Hepatocyte (in vitro differentiated cells): ENCODE measurements at regions not wholly inside any gene's neighbourhood (a gene's known extent, or its start where the extent isn't known, plus 50 kb on each side); places are given as distances from the start of the nearest gene placed in this dataset.

Experiments used
- DNase-seq: peaks from one replicate; pipeline ENCODE4 v3.0.0-alpha.2; 2016; ENCODE audit warnings: low spot score
- H2AFZ ChIP-seq: fragments of 200-600 bp; sonication (generic); 2 replicates; pipeline ENCODE4 v1.6.0; 2016; ENCODE audit warnings: antibody characterized with exemption, mild to moderate bottlenecking
- H3K27ac ChIP-seq: fragments of 200-600 bp; sonication (generic); 2 replicates; pipeline ENCODE4 v1.5.1; 2016; ENCODE audit warnings: mild to moderate bottlenecking
- H3K27me3 ChIP-seq: fragments of 200-600 bp; sonication (generic); 2 replicates; pipeline ENCODE4 v1.6.1; 2016
- H3K36me3 ChIP-seq: fragments of 200-600 bp; sonication (generic); replicated peaks from 2 replicates; pipeline ENCODE4 v1.5.1; 2016; ENCODE audit warnings: low read depth; ENCODE audit not compliant: insufficient read depth
- H3K4me1 ChIP-seq: fragments of 200-600 bp; sonication (generic); 2 replicates; pipeline ENCODE4 v1.5.1; 2016; ENCODE audit warnings: mild to moderate bottlenecking, moderate library complexity; ENCODE audit not compliant: insufficient read depth
- H3K4me2 ChIP-seq: fragments of 200-600 bp; sonication (generic); 2 replicates; pipeline ENCODE4 v1.6.0; 2016
- H3K4me3 ChIP-seq: fragments of 200-600 bp; sonication (generic); 2 replicates; pipeline ENCODE4 v1.5.1; 2016; ENCODE audit warnings: mild to moderate bottlenecking
- H3K79me2 ChIP-seq: fragments of 200-600 bp; sonication (generic); 2 replicates; pipeline ENCODE4 v1.6.0; 2017; ENCODE audit warnings: mild to moderate bottlenecking
- H3K9me2 ChIP-seq: fragments of 200-600 bp; sonication (generic); replicated peaks from 2 replicates; pipeline ENCODE4 v1.6.0; 2017; ENCODE audit warnings: mild to moderate bottlenecking; ENCODE audit not compliant: insufficient read depth
- H3K9me3 ChIP-seq: fragments of 200-600 bp; sonication (generic); 2 replicates; pipeline ENCODE4 v1.5.1; 2016; ENCODE audit warnings: low read depth, mild to moderate bottlenecking
- H4K20me1 ChIP-seq: fragments of 200-600 bp; sonication (generic); 2 replicates; pipeline ENCODE4 v1.6.0; 2016; ENCODE audit warnings: mild to moderate bottlenecking; ENCODE audit not compliant: insufficient read depth, poor library complexity, severe bottlenecking
- EZH2 ChIP-seq: fragments of 200-600 bp; sonication (generic); IDR thresholded peaks from 2 replicates; pipeline ENCODE4 v1.6.1; 2016; ENCODE audit warnings: antibody characterized with exemption, mild to moderate bottlenecking, borderline replicate concordance
- EZH2phosphoT487 ChIP-seq: fragments of 200-600 bp; sonication (generic); IDR thresholded peaks from one replicate; pipeline ENCODE4 v1.6.1; 2018; ENCODE audit warnings: antibody characterized with exemption, mild to moderate bottlenecking, low read depth, moderate library complexity; ENCODE audit not compliant: unreplicated experiment, severe bottlenecking
- WGBS: methylation state at CpG from one replicate; pipeline ENCODE4 v1.1.6; 2016; ENCODE audit warnings: low lambda C conversion rate; ENCODE audit errors: missing lambda C conversion rate; 5-methylcytosine and 5-hydroxymethylcytosine counted together
- TF ChIP-seq, protein P1 (sequence below): fragments of 200-600 bp; sonication (generic); IDR thresholded peaks from 2 replicates; pipeline ENCODE4 v1.5.1; 2016; ENCODE audit warnings: antibody characterized with exemption, mild to moderate bottlenecking; ENCODE audit not compliant: poor library complexity

DNA sequence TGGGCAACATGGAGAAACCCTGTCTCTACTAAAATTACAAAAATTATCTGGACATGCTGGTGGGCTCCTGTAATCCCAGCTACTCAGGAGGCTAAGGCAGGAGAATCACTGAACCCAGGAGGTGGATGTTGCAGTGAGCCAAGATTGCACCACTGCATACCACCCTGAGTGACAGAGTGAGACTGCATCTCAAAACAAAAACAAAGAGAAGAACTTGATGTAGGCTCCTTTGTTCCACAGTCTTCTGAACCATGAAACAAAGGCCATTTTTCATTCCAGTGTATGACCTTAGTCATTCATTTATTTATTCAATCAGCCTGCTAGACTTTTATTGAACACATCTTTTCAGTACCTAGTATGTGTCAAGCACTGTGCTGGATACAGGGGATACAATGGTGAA is 369.6 kb downstream of the FAT3 start:
- H3K79me2 ChIP-seq, result no peaks in the 10 kb centered on the region

DNA sequence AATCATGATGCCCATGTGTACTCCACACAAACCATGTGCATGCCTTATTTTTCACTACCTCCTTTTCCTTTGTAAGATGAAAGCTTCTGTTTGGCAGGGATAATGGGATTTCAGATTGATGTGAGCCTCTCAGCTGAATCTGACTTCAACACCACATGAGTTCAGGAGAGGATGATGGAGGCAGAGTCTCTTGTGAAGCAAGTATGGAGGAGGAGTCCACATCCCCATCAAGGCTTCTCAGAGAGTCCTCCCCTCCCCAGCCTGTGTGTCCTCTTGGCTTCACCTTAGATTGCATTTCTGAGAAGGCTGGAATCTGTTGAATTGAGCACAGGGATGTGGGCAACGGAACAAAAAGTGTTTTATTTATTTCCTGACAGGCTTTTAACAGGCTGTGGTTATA is 370.4 kb downstream of the FAT3 start:
- Histone ChIP-seq H4K20me1 (no peaks in the 10 kb centered on the region), H3K27ac (no peak overlapping the region), H3K79me2 (no peaks in the 10 kb centered on the region), H3K4me1 (no peaks in the 10 kb centered on the region), H3K36me3 (no peaks in the 10 kb centered on the region), H3K4me2 (no peak overlapping the region), H3K9me2 (no peaks in the 10 kb centered on the region), H3K27me3 (no peaks in the 10 kb centered on the region), H2AFZ (no peak overlapping the region), H3K9me3 (no peaks in the 10 kb centered on the region), H3K4me3 (no peak overlapping the region)
- WGBS, result 71% methylated on average over 1 of the region's 1 CpG
- no peak for DNase-seq
- no peak for TF ChIP-seq EZH2phosphoT487
- TF ChIP-seq EZH2, result no peak
- TF ChIP-seq, protein P1, sequence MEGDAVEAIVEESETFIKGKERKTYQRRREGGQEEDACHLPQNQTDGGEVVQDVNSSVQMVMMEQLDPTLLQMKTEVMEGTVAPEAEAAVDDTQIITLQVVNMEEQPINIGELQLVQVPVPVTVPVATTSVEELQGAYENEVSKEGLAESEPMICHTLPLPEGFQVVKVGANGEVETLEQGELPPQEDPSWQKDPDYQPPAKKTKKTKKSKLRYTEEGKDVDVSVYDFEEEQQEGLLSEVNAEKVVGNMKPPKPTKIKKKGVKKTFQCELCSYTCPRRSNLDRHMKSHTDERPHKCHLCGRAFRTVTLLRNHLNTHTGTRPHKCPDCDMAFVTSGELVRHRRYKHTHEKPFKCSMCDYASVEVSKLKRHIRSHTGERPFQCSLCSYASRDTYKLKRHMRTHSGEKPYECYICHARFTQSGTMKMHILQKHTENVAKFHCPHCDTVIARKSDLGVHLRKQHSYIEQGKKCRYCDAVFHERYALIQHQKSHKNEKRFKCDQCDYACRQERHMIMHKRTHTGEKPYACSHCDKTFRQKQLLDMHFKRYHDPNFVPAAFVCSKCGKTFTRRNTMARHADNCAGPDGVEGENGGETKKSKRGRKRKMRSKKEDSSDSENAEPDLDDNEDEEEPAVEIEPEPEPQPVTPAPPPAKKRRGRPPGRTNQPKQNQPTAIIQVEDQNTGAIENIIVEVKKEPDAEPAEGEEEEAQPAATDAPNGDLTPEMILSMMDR, result no peak

More for the DNA sequence above, 369.6 kb downstream of the FAT3 start:
- H2AFZ ChIP-seq, result no peak overlapping the region
- H3K9me2 ChIP-seq, result no peaks in the 10 kb centered on the region
- TF ChIP-seq EZH2phosphoT487 (no peak), EZH2 (no peak)
- TF ChIP-seq, protein P1, result no peak
- H3K27me3 ChIP-seq, result no peaks in the 10 kb centered on the region
- no peaks in the 10 kb centered on the region for H4K20me1 ChIP-seq
- no peak overlapping the region for H3K27ac ChIP-seq
- no peak overlapping the region for H3K4me2 ChIP-seq
- no peak for DNase-seq
- no peaks in the 10 kb centered on the region for H3K36me3 ChIP-seq
- H3K4me3 ChIP-seq, result no peak overlapping the region
- H3K4me1 ChIP-seq, result no peaks in the 10 kb centered on the region
- H3K9me3 ChIP-seq, result no peaks in the 10 kb centered on the region

GRCh38 chr11:92596596-92597317 is 372.1 kb downstream of the FAT3 start:
- 90% methylated on average over 1 of the region's 1 CpG for WGBS

More at GRCh38 chr11:92596596-92597317, 372.1 kb downstream of the FAT3 start:
- H3K27me3 ChIP-seq, result no peaks in the 10 kb centered on the region
- H3K9me2 ChIP-seq, result no peaks in the 10 kb centered on the region
- no peak overlapping the region for H3K4me2 ChIP-seq
- H3K9me3 ChIP-seq, result no peaks in the 10 kb centered on the region
- no peaks in the 10 kb centered on the region for H4K20me1 ChIP-seq
- no peak overlapping the region for H2AFZ ChIP-seq
- no peak for DNase-seq
- TF ChIP-seq EZH2phosphoT487, result no peak
- TF ChIP-seq EZH2, result no peak
- TF ChIP-seq, protein P1, result no peak
- H3K4me1 ChIP-seq, result no peaks in the 10 kb centered on the region
- H3K79me2 ChIP-seq, result no peaks in the 10 kb centered on the region
- no peak overlapping the region for H3K27ac ChIP-seq
- H3K4me3 ChIP-seq, result no peak overlapping the region
- H3K36me3 ChIP-seq, result no peaks in the 10 kb centered on the region
